ENCODE measurements at regions not wholly inside any gene's neighbourhood (a gene's known extent, or its start where the extent isn't known, plus 50 kb on each side); places are given as distances from the start of the nearest gene placed in this dataset.

GRCh38 chr18:67621906-67622305, 105.4 kb upstream of the DSEL start:
- Histone ChIP-seq H2BK5ac (ENCODE audit: low read depth, low read length) (no peak overlapping the region), H3K79me1 (ENCODE audit: low read depth, low read length) (no peaks in the 10 kb centered on the region), H2BK120ac (replicated peaks; ENCODE audit: low read depth, low read length) (no peak overlapping the region), H2BK15ac (ENCODE audit: low read length) (no peak overlapping the region), H3K23me2 (ENCODE audit: low read depth, low read length) (no peaks in the 10 kb centered on the region), H3K27me3 (replicated peaks in 1 of 4; ENCODE audit: control insufficient read depth in 3 of 4, extremely low read depth in 1 of 4, insufficient read depth in 3 of 4, low read length in 3 of 4) (no peaks in the 10 kb centered on the region), H3K79me2 (ENCODE audit: control insufficient read depth in 1 of 2, insufficient read depth in 2 of 2, low read length in 2 of 2) (no peaks in the 10 kb centered on the region), H4K91ac (replicated peaks; ENCODE audit: insufficient read length, low read length) (no peak overlapping the region), H3K27ac (ENCODE audit: low read depth, low read length) (no peak overlapping the region), H3K9ac (replicated peaks in 1 of 4; ENCODE audit: extremely low read depth in 1 of 4, low read depth in 3 of 4, low read length in 3 of 4) (no peak overlapping the region), H2AK5ac (ENCODE audit: low read depth, low read length) (no peak overlapping the region), H4K5ac (ENCODE audit: insufficient read length, low read depth, low read length) (no peak overlapping the region), H3K4me1 (replicated peaks in 1 of 4; ENCODE audit: control insufficient read depth in 3 of 4, insufficient read depth in 4 of 4, low read length in 3 of 4) (no peaks in the 10 kb centered on the region), H3K18ac (ENCODE audit: extremely low read depth, low read length) (no peak overlapping the region), H2AFZ (ENCODE audit: low read length) (no peak overlapping the region), H3K4me3 (ENCODE audit: extremely low read depth in 1 of 4, insufficient read depth in 2 of 4, low read depth in 3 of 4, low read length in 4 of 4) (no peak overlapping the region), H2BK12ac (ENCODE audit: low read depth, low read length) (no peak overlapping the region), H3K4ac (replicated peaks; ENCODE audit: insufficient read length, low read depth, low read length) (no peak overlapping the region), H4K20me1 (replicated peaks in 1 of 2; ENCODE audit: control insufficient read depth in 1 of 2, insufficient read depth in 2 of 2, low read length in 2 of 2) (no peaks in the 10 kb centered on the region), H3K56ac (replicated peaks; ENCODE audit: insufficient read length, low read depth, low read length) (no peak overlapping the region), H3K4me2 (ENCODE audit: insufficient read depth in 1 of 2, low read depth in 2 of 2, low read length in 2 of 2) (no peak overlapping the region), H3K14ac (ENCODE audit: insufficient read length) (no peak overlapping the region), H4K8ac (ENCODE audit: extremely low read depth, insufficient read depth, low read length) (no peak overlapping the region), H2BK20ac (ENCODE audit: low read length) (no peak overlapping the region), H3K9me3 (ENCODE audit: insufficient read depth in 2 of 2, low read depth in 1 of 2, low read length in 1 of 2) (no peaks in the 10 kb centered on the region), H3K36me3 (ENCODE audit: control insufficient read depth in 2 of 4, insufficient read depth in 4 of 4, low read length in 3 of 4) (no peaks in the 10 kb centered on the region), H3K23ac (ENCODE audit: insufficient read length) (no peak overlapping the region)
- FAIRE-seq (no peak), DNase-seq (ENCODE audit: low read depth in 1 of 2, low spot score in 2 of 2) (no peak)
- ChIA-PET POLR2A (ENCODE audit: partially characterized antibody) (no interaction called here), CTCF (ENCODE audit: partially characterized antibody) (interaction anchor here (0.6 kb wide), 1 partner anchor 119 kb away, joined by 3 read pairs; no protein-coding TSS in a partner anchor)
- 94% methylated on average over 1 of the region's 1 CpG; no CpG with 5 or more reads in 1 of the 2 experiments for WGBS, 2 experiments (ENCODE audit: extremely low coverage in 1 of 2, insufficient coverage in 1 of 2, insufficient read length in 1 of 2, insufficient replicate concordance in 2 of 2, low coverage in 1 of 2, low lambda C conversion rate in 2 of 2, missing lambda C conversion rate in 1 of 2)
- no peak for TF ChIP-seq RFX5 (IDR thresholded peaks at IDR 0.05; ENCODE audit: borderline replicate concordance, low read depth, low read length)
- no peak for TF ChIP-seq NANOG (IDR thresholded peaks at IDR 0.05; ENCODE audit: insufficient read depth, low read depth, low read length, poor library complexity, severe bottlenecking)
- TF ChIP-seq CBX8 (IDR thresholded peaks at IDR 0.05; ENCODE audit: borderline replicate concordance, low read depth, low read length), result no peak
- no peak for TF ChIP-seq TEAD4 (IDR thresholded peaks at IDR 0.05; ENCODE audit: low read depth, low read length)
- no peak for TF ChIP-seq HDAC2 (IDR thresholded peaks at IDR 0.05; ENCODE audit: borderline replicate concordance in 1 of 2, low read depth in 2 of 2, low read length in 2 of 2)
- no peak for TF ChIP-seq CTCF (IDR thresholded peaks at IDR 0.05; ENCODE audit: control extremely low read depth in 1 of 3, insufficient read depth in 1 of 3, low read depth in 1 of 3, low read length in 3 of 3)
- no peak for TF ChIP-seq SP4 (IDR thresholded peaks at IDR 0.05; ENCODE audit: low read length)
- no peak for TF ChIP-seq MAFK (IDR thresholded peaks at IDR 0.05; ENCODE audit: low read depth, low read length)
- no peak for TF ChIP-seq E2F6 (IDR thresholded peaks at IDR 0.05)
- no peak for TF ChIP-seq FOSL1 (IDR thresholded peaks at IDR 0.05; ENCODE audit: insufficient read depth, low read depth, low read length)
- TF ChIP-seq JUN (IDR thresholded peaks at IDR 0.05; ENCODE audit: low read depth, low read length), result no peak
- TF ChIP-seq CHD2 (IDR thresholded peaks at IDR 0.05; ENCODE audit: low read length), result no peak
